Coronary artery (tissue), 2 donors: ENCODE measurements at regions not wholly inside any gene's neighbourhood (a gene's known extent, or its start where the extent isn't known, plus 50 kb on each side); places are given as distances from the start of the nearest gene placed in this dataset.

Experiments used
- DNase-seq: peaks from one replicate; pipeline ENCODE4 v3.0.0-alpha.2; 2017; ENCODE audit warnings: low spot score
- H3K27ac ChIP-seq, 2 donors: fragments of 200-600 bp; sonication (generic); one replicate each; pipeline ENCODE4 v1.5.1; 2016 to 2019
- H3K4me3 ChIP-seq: fragments of 200-600 bp; sonication (generic); 2 replicates; pipeline ENCODE4 v1.5.1; 2016; ENCODE audit warnings: mild to moderate bottlenecking, moderate library complexity
- TF ChIP-seq, protein P1 (sequence below): fragments of 200-600 bp; sonication (generic); IDR thresholded peaks from one replicate; pipeline ENCODE4 v1.5.1; 2019; ENCODE audit warnings: antibody characterized with exemption

DNA sequence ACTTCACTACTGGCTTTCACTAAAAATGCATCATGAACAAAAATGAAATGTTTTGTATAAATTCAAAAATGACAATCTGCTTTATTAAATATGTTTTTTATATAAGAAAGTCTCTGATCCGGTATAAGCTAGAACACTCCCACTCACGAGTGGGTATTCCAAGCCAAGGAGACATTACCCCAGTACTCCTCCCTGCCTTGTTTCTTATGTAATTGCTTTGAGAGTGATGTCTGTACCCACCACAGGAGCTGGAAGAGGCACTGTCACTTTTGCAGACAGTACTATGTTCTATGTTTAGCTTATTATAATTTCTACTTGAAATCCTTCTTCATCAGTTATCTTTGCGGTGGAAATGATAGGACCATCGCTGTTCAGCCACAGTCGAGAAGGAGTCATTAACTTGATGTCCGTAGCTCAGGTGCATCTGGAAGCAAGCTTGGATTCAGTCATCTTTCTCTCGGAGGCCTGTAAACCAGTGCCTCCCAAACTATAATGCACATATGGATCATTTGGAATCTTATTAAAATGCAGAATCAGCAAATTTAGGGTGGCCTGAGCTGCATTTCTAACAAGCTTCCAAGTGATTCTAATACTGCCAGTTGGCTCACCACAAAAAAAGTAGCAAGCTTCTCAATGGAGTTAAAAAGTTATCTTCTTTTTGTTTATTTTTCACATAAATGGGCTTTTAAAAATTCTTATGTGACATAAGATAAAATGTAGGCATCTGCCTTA is 396.4 kb downstream of the GRIA2 start:
- Histone ChIP-seq H3K27ac (no peak overlapping the region), H3K4me3 (no peak overlapping the region)
- no peak for DNase-seq
- TF ChIP-seq, protein P1, sequence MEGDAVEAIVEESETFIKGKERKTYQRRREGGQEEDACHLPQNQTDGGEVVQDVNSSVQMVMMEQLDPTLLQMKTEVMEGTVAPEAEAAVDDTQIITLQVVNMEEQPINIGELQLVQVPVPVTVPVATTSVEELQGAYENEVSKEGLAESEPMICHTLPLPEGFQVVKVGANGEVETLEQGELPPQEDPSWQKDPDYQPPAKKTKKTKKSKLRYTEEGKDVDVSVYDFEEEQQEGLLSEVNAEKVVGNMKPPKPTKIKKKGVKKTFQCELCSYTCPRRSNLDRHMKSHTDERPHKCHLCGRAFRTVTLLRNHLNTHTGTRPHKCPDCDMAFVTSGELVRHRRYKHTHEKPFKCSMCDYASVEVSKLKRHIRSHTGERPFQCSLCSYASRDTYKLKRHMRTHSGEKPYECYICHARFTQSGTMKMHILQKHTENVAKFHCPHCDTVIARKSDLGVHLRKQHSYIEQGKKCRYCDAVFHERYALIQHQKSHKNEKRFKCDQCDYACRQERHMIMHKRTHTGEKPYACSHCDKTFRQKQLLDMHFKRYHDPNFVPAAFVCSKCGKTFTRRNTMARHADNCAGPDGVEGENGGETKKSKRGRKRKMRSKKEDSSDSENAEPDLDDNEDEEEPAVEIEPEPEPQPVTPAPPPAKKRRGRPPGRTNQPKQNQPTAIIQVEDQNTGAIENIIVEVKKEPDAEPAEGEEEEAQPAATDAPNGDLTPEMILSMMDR, result no peak

DNA sequence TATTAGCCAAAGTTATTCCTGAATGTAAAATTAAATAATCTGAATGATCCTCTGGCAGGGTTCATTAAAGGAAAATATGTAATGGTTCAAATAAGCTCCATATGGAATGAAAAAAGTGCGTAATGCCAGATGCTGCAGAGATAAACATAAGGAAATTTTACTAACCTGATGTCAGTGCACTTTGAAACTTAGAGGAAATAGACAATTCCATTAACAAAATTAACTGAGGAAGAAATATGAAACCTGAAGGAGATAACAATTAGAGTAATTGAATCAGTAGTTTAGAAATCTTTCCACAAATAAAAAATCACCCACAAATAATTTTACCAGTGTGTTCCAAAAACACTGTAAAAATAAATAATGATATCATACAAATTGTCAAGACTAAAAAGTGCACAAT is 387.5 kb downstream of the GRIA2 start:
- no peak for DNase-seq
- H3K4me3 ChIP-seq, result no peak overlapping the region
- H3K27ac ChIP-seq, result no peak overlapping the region
- TF ChIP-seq, protein P1, result no peak

DNA sequence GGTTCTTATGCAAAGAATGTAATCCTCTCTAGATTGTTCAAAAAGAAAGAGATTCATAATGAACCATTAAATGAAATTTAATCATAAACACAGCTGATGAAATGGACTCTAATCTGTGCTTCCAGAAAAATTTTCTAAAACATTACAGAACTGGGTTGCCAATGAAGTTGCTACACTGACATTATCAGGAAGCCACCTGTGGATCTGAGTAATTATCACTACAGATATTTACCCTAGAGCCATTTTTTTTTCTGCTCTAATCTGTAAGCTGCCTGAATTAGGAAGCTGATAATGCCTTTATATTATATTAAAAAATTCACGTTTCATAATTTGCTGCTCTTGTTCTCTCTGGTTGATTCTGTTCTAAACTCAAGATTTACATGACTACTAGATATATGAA is 380.1 kb downstream of the GRIA2 start:
- Histone ChIP-seq H3K4me3 (no peak overlapping the region), H3K27ac (no peak overlapping the region)
- TF ChIP-seq, protein P1, result no peak
- DNase-seq, result no peak

DNA sequence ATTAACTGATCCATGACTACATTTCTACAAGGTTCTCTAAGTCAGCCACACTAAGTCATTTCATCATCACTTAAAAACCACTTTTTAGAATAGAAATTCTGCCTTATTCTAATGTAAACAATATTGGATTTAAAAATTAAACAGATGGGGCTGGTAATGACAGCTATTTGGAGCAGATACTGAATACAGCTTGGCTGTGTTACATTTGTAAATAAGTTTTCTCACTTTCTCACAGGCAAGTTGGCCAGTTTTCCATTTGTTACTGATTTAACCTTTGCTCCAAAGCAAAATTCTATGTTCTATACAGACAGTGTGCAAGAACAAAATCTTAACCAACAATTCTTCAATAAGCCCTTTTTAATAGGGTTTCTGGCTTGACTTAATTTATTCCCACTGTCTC is 370.7 kb downstream of the GRIA2 start:
- DNase-seq, result no peak
- TF ChIP-seq, protein P1, result no peak
- Histone ChIP-seq H3K27ac (no peak overlapping the region), H3K4me3 (no peak overlapping the region)

DNA sequence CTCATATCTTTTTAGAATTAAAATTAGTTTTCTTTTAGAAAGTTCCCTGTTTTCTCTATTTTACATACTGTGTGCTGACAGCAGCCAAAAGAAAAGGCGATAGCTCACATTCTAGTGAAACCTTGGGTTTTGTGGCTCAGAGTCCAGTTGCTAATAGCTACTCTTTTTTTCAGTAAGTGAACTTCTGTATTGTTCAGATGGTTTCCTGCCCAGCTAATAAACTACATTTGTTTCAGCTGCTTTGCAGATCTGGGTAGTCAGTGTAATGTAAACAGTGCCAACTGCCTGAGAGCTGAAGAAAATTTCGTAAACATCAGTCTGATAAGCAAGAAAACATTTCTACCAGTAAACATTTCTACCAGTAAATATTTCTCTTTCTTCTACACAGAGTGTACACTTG is 370.2 kb downstream of the GRIA2 start:
- Histone ChIP-seq H3K27ac (no peak overlapping the region), H3K4me3 (no peak overlapping the region)
- DNase-seq, result no peak
- TF ChIP-seq, protein P1, result no peak

DNA sequence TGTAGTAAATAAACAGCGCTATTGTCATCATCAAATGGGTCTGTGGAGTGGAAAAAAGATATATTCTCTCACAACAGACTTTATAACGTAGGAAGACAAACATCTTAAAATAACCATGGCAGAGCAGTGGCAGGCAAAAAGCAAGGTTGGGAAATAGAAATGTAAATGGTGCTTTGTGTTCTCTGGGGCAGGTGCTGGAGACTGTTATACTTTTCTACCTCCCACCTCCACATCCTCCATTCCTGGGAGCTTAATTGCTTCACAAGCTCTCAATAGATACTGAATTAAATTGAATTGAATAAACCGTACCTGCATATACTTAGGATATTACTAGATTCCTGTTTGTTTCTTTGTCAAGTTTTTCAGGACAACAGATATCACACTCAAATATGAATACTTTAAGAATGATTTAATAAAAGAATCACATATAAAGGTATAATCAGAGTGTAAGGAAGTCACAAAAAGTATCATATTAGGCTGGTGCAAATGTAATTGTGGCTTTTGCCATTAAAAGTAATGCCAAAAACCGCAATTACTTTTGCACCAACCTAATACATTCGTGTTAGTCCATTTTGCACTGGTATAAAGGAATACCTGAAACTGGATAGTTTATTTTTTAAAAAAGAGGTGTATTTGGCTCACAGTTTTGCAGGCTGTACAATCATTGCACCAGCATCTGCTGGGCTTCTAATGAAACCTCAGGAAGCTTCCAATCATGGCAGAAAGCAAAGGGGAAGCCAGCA is 367.3 kb downstream of the GRIA2 start:
- TF ChIP-seq, protein P1, result no peak
- no peak overlapping the region for H3K4me3 ChIP-seq
- H3K27ac ChIP-seq, result no peak overlapping the region
- DNase-seq, result no peak

DNA sequence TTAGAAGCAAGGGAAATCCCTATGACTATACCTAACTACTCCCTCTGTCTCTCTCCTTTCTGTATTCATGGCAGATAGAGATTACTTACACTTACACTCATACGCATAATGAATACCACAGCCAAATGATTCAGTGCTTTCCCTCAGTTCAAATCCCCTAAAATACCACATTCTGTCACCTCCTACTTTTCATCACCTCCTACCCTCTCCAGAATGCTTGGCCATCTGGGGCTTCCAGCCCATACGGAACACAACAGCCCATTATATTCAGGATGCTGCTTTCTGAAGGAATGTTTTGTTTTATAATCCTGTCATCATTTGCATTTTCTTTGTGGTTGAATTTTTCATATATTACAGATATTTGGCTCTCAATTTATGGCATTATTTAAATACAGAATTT is 361.6 kb downstream of the GRIA2 start:
- Histone ChIP-seq H3K4me3 (no peak overlapping the region), H3K27ac (no peak overlapping the region)
- DNase-seq, result no peak
- TF ChIP-seq, protein P1, result no peak
